ENCODE measurements at regions not wholly inside any gene's neighbourhood (a gene's known extent, or its start where the extent isn't known, plus 50 kb on each side); places are given as distances from the start of the nearest gene placed in this dataset.
A peak's percentile ranks its signal among the peaks of the same experiment; 100 is the strongest.
"Not testable (repeated sequence)": the region's sequence is repeated elsewhere in the genome, so short reads cannot be mapped to it uniquely, and the experiment has no call there.

DNA sequence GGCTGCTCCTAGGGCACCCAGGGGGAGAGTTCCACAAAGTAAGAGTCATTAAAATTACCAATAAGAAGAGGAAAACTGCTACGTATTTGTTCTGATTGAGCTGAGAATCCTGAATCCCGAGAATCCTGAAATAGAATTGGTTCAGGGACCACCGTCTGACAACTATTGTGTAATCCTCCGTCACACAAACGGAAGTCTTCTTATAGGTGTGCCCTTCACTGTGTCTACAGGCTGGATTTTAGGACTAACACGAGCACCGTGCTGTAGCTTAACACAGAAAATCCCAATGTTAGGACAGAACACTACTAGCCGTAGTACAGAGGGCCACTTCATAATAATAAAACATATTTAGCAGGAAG lies 50.6 kb upstream of the RNF182 start:
- no peak for DNase-seq

DNA sequence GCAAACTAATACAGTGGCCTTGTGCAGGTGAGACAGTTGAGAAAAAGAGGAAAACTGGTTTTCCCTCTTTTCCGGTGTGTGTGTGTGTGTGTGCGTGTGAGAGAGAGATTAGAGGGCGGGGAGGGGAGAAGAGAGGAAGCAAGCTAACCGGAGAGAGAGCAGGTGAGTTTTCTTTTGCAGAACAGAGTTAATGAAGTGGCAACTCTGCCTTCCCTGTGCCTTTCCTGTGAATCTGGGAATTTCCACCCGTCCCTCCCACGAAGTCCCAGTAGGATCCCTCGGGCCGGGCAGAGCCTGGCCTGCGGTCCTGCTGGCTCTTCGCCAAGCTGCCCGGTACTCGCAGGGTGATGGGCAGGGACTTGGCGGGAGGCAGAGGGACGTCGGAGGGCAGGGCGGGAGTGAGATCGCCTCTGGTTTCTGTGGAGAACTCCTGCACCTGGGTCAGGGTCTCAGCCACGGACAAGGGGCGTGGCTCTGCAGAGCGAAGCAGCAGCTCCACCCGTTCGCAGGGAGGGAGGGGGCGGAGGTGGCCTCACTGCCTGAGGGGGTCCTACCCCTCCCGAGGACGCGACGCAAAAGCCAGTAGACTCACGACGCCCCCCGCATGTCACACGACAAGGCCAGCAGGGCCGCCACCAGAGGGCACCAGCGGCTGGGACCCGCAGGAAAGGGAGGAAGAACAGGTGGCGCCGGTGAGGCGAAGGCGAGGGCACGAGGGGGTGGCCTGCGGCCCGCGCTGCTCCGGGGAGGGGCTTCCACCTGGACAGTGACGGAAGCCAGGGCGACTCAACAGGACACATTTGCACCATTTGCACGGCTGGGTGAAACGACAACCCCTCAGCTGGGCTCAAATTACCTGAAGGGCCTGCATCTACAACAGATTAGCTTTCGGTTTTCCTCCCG lies 51.2 kb upstream of the RNF182 start:
- DNase-seq, result peak; percentile 33

DNA sequence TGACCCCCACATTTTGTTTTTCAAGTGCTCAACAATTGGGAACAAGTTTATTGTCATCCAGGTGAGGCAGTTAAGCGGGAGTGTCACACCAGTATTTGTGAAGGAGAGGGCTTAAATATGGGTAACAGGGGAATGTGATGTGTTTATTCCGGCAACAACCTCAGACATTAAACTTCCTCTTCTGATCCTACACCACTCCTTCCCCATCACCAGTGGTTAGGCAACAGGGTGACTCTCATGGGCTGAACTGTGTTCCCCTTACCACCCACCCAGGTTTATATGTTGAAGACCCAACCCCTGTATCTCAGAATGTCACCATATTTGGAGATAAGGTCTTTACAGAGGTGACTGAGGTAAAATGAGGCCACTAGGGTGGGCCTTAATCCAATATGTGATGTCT lies 52.1 kb upstream of the RNF182 start:
- DNase-seq, result no peak

DNA sequence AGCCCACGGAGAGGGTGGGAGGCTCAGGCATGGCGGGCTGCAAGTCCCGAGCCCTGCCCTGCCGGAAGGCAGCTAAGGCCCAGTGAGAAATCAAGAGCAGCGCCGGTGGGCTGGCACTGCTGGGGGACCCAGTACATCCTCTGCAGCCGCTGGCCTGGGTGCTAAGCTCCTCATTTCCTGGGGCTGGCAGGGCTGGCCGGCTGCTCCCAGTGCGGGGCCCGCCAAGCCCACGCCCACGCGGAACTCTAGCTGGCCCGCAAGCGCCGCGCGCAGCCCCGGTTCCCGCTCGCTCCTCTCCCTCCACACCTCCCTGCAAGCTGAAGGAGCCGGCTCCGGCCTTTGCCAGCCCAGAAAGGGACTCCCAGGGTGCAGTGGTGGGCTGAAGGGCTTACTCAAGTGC lies 52.7 kb upstream of the RNF182 start:
- not testable (repeated sequence) for DNase-seq

DNA sequence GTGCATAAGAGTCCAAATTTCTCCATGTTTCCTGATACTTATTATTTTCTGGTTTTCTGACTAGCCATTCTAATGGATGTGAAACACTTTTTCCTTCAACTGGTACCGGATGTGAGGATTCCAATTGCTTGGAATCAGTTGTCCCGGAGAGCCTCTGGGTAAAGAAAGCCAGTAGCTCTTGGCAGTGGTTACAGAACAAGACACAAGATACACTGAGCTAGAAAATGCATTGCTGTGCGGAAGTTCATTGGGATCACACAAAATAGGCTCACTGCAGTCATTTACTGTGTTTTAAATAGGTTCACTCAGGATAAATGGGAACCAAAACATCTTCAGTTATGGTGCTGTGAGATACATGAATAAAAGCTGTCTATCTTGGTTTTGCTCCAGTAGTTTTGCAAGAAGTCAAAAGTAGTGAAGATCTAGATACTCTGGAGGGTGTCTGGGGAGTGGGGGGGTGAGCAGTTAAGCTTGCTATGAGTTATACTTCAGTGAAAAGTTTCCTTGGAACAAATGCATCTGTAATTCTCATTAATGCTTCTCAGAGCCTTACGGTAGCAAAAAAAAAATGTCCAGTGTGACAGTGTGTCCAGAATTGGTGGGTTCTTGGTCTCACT lies 54.4 kb upstream of the RNF182 start:
- DNase-seq, result no peak

DNA sequence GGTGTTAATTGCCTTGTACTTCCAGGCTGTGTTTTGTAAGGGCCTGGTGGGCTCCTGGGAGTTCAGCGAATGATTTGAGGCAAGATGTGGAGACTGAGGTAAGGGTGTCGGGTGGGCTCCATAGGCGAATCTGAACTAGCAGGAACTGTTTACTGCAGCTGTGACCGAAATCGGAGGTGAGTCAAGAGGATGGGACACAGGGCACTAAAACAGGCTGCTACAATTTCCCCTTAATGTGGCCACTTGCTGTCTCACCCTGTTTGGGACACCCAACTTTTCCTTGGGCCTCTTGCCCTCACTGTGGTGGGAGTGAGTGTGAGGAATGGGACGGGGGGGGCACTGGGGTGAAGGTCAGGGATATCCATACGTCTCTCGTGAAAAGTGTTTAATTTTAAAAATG lies 53.9 kb upstream of the MCUR1 start:
- no peak for DNase-seq

DNA sequence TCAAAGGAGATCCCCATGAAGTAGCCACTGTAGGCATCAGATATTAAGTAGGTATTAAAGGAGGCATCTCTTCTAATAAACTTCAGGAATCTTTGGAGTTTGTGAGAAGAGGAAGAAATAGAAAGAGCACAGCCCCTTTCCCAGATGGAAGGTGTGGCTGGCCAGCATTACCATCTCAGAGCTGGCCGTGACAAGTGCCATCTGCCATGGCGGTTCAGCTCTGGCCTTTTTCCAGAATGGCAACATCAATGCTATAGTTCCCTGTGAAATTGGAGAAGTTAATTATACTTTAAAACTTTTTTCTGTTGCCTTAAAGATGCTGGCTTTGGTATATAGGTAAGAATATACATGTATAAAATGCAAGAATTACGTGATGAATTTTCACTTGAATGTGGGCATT lies 51.9 kb upstream of the MCUR1 start:
- peak; percentile 73 for DNase-seq

DNA sequence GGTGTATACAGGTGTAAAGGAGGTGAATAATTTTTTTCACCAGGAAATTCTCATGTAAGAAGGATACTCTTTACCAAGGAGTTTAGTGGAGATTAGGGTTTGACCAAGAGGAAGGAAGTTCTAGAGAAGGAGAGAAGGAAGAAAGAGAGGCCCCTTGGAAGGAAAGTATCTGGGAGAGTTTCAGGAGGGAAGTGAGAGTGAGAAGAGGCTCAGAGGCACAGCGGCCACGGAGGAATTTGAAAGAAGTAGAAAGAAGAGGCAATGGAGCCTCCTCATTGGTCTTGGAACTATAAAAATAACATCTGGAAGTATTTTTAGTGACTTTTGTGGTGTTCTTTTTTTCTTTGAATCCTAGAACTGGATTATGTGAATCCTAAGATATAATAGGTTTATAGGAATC lies 50.8 kb upstream of the MCUR1 start:
- DNase-seq, result no peak

DNA sequence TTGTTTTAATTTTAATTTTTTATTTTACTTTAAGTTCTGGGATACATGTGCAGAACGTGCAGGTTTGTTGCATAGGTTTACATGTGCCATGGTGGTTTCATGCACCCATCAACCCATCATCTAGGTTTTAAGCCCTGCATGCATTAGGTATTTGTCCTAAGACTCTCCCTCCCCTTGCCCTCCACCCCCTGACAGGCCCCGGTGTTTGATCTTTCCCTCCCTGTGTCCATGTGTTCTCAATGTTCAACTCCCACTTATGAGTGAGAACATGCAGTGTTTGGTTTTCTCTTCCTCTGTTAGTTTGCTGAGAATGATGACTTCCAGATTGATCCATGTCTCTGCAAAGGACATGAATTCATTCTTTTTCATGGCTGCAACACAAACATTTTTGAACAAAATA lies 50.3 kb upstream of the MCUR1 start:
- DNase-seq, result not testable (repeated sequence)

Data from DMS 273 treated with DMSO at 0.1 percent for 48 hours (cell line).